ENCODE measurements at regions not wholly inside any gene's neighbourhood (a gene's known extent, or its start where the extent isn't known, plus 50 kb on each side); places are given as distances from the start of the nearest gene placed in this dataset.

GRCh38 chr2:207428573-207428972 lies 101.2 kb upstream of the CREB1 start:
- POLR2A ChIA-PET, result no interaction called here
- Histone ChIP-seq H3K9me3 (ENCODE audit: control insufficient read depth in 1 of 2, insufficient read depth in 1 of 2, low read depth in 1 of 2, low read length in 2 of 2) (no peaks in the 10 kb centered on the region), H4K20me1 (ENCODE audit: insufficient read depth) (no peaks in the 10 kb centered on the region), H3K27ac (ENCODE audit: low read depth, low read length) (no peak overlapping the region), H3K79me2 (ENCODE audit: insufficient read depth, low read length) (no peaks in the 10 kb centered on the region), H3K9ac (ENCODE audit: low read length) (no peak overlapping the region), H3K4me2 (ENCODE audit: low read length) (no peak overlapping the region), H3K4me3 (replicated peaks in 1 of 2; ENCODE audit: low read depth in 1 of 2, low read length in 2 of 2) (no peak overlapping the region), H3K9me2 (ENCODE audit: insufficient read depth) (no peaks in the 10 kb centered on the region), H3K36me3 (ENCODE audit: control insufficient read depth in 1 of 2, insufficient read depth in 2 of 2, low read length in 2 of 2) (no peaks in the 10 kb centered on the region), H3K27me3 (ENCODE audit: insufficient read depth, low read length) (no peaks in the 10 kb centered on the region), H2AFZ (ENCODE audit: low read depth, low read length, poor library complexity, severe bottlenecking) (no peak overlapping the region), H3K4me1 (ENCODE audit: control insufficient read depth in 1 of 2, insufficient read depth in 2 of 2, low read length in 2 of 2) (no peaks in the 10 kb centered on the region)
- CTCF ChIA-PET, result no interaction called here
- BruUV-seq (replicated peaks), result no TSS peak
- intact Hi-C loops (cut with micrococcal nuclease), result no loop called here
- ATAC-seq (no peak), DNase-seq (ENCODE audit: low read depth, low spot score) (no peak)
- RAD21 ChIA-PET (ENCODE audit: low non-redundant PET in 1 of 2, low total read pairs in 2 of 2, uncharacterized antibody in 2 of 2, unreplicated experiment in 2 of 2), result no interaction called here
- TF ChIP-seq CEBPB (IDR thresholded peaks at IDR 0.05; ENCODE audit: low read depth) (no peak), TCF7L2 (IDR thresholded peaks at IDR 0.05; ENCODE audit: borderline replicate concordance, extremely low read depth, insufficient read depth, insufficient read length) (no peak), CTCF (IDR thresholded peaks at IDR 0.05 in 2 of 3, conservative IDR thresholded peaks at IDR 0.05 in 1 of 3; ENCODE audit: borderline replicate concordance in 1 of 3, insufficient read depth in 1 of 3, low read depth in 2 of 3, low read length in 2 of 3) (no peak), EZH2 (IDR thresholded peaks at IDR 0.05) (no peak), ZNF274 (IDR thresholded peaks at IDR 0.05; ENCODE audit: low read depth, low read length) (no peak), ELF1 (IDR thresholded peaks at IDR 0.05; ENCODE audit: borderline replicate concordance, low read depth) (no peak), CBX3 (IDR thresholded peaks at IDR 0.05; ENCODE audit: low read depth) (no peak), FOSL1 (IDR thresholded peaks at IDR 0.05; ENCODE audit: low read depth) (no peak), POLR2A (IDR thresholded peaks at IDR 0.05; ENCODE audit: borderline replicate concordance, extremely low read depth, insufficient read depth, insufficient read length) (no peak), SRF (IDR thresholded peaks at IDR 0.05; ENCODE audit: low read depth) (no peak), YY1 (IDR thresholded peaks at IDR 0.05; ENCODE audit: extremely low read depth, insufficient replicate concordance, low read depth, low read length) (no peak), REST (IDR thresholded peaks at IDR 0.05; ENCODE audit: low read depth) (no peak), SP1 (IDR thresholded peaks at IDR 0.05; ENCODE audit: low read depth) (no peak), EGR1 (IDR thresholded peaks at IDR 0.05; ENCODE audit: low read depth) (no peak), POLR2AphosphoS5 (IDR thresholded peaks at IDR 0.05; ENCODE audit: low read depth, low read length) (no peak)
- TF ChIP-seq, protein P1, sequence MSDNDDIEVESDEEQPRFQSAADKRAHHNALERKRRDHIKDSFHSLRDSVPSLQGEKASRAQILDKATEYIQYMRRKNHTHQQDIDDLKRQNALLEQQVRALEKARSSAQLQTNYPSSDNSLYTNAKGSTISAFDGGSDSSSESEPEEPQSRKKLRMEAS (IDR thresholded peaks at IDR 0.05), result no peak
